NCI-H345 treated with DMSO at 0.1 percent for 48 hours (cell line): ENCODE measurements at regions not wholly inside any gene's neighbourhood (a gene's known extent, or its start where the extent isn't known, plus 50 kb on each side); places are given as distances from the start of the nearest gene placed in this dataset.

Experiments
- DNase-seq: peaks from one replicate; lab custom pipeline; 2025; ENCODE audit not compliant: unreplicated experiment; lab: John Stamatoyannopoulos, UW

GRCh38 chr3:80096909-80097308, 329.1 kb upstream of the ROBO1 start:
- DNase-seq = no peak

GRCh38 chr3:80094589-80094988, 326.8 kb upstream of the ROBO1 start:
- DNase-seq = no peak

DNA sequence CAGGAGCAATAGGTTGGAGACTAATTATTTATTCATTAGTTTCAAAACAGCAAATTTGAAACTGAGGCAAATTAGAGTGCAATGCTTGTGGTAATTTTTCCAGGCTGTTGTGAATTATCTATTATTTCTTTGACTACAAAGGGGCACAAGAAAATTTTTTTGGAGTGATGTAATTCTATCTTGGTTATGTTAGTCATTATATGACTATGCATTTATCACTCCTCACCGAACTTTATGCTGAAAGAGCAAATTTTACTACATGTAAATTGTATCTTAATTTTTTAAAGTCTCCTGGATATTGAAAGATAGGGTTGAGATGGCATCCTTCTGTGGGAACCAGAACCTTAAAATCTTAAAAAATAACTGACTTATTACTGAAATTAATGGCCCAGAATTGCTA, 320.0 kb upstream of the ROBO1 start:
- DNase-seq = no peak

GRCh38 chr3:80086426-80086825, 318.6 kb upstream of the ROBO1 start:
- no peak for DNase-seq

GRCh38 chr3:80079886-80080285, 312.1 kb upstream of the ROBO1 start:
- no peak for DNase-seq

GRCh38 chr3:80068459-80068858, 300.7 kb upstream of the ROBO1 start:
- DNase-seq = no peak

- no peak for DNase-seq
Observed at GRCh38 chr3:80063535-80063934, 295.7 kb upstream of the ROBO1 start.

DNA sequence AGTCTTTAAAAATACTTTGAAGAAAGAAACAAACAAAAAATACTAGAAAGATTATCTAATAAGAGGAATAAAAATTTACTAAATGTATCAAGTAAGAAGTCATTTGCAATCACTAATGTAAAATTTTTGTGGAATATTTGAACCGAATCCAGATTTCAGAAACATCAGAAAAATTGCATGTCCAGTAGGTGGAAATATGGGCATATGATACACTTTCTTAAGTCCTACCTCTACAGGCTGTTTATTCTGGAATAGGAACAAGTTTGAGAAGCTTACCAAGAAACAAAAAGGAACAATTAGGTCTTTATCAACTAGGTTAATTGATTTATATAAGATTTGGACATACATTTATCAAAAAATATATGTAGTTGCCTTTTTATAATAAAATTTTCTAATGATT, 292.9 kb upstream of the ROBO1 start:
- DNase-seq = no peak

DNA sequence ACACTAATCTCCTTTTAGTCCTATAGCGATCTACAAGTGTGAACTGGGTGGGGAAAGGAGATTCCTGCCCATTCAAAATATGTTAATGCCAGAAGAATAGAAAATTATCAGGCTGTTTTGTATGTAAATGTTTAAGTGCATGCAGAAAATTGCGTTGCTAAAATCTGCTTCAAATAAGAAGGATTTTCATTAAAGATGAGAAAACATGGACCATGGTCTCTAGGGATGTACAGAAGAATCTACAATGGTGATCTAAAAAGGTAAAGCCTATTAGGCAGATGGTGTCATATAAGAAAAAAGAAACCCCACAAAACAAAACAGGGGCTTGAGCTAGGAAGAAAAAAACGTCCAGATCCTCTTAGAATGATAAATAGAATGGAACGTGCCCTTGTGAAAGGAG, 287.5 kb upstream of the ROBO1 start:
- DNase-seq = no peak

DNA sequence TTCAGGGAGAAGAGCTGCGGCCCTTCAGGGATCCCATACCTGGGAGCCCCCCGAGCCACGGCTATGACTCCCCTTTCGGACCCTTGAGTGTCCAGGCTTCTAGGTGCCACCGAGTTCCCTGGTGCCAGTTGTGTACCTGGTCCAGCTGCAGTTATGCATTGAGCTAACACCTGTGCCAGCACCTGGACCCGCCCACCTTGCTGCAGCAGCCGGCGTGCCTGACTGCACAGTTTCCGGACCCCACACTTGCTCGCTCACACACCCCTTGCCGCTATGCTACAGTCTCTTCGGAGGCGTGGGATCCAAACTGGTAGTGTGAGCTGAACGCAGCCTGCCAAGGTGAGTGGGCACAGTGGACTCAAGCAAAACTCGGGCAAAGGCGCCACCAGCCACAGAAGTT, 284.5 kb upstream of the ROBO1 start:
- DNase-seq = no peak

GRCh38 chr3:80051602-80051962, 283.8 kb upstream of the ROBO1 start:
- no peak for DNase-seq

DNA sequence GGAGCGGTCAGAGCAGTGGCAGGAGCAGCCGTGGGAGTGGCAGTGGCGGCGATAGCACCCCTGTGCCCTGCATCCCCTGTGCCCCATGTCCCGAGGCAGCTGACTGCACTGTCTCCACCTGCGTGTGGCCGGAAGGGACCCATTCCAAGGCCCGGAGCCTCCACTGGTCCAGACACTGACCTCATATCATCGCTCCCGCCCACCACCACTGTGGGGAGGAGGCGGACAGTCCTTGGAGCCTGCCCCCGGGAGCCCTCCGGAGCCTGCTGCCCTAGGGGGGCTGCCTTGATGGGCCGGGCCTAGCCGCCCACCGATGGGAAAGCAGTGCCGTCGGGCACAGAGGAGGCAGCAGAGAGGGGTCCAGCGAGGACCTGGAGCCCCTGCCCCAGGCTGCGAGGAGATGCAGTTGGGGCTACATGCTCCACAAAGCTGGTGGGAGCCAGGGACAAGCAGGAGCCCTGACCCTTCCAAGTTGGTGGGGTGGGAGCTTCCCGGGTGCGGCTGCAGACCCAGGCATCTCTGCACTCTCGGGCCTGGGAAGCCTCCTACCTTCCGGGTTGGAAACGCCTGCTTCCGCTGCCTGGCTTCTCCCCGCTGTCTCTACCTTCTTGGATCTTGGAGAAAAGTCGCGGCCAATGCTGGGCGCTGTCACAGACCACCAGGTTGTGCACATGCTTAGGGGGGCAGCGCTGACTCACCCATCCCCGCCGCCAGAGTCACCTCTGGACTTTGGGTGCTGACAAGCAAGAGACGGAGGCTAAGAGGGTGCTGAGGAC, 283.2 kb upstream of the ROBO1 start:
- no peak for DNase-seq

GRCh38 chr3:80043226-80043625, 275.4 kb upstream of the ROBO1 start:
- DNase-seq = no peak

DNA sequence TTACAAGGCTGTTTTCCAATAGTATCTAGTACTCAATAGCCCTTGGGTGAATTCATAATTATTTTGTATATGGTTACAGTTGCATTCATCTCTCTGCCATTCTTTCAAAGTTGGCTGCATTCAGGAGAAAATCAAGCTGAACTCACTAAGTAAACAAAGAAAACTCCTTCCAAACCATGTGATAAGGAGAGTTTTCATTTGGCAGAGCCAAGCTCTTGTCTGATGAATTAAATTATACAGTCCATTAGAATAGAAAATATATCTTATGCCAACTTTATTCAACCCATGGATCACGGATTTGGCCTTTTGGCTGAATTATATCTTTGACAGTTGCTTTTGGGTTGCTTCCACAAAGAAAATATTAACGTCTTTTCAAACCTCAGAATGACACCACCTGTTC, 272.3 kb upstream of the ROBO1 start:
- no peak for DNase-seq

GRCh38 chr3:80036176-80036575, 268.4 kb upstream of the ROBO1 start:
- DNase-seq = no peak

DNA sequence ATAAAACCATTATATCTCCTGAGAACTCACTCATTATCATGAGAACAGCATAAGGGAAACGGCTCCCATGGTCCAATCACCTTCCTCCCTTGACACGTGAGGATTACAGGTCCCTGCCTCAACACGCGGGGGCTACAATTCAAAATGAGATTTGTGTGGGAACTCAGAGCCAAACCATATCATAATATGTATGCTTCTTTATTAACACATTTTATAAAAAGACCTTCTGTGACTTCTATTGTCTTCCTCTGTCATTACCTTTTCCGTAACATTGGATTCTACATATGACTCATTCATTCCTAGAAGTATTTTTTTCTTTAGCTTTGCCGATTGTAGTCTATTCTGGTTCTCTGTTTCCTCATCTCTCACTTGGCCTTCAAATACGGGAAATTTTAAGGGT, 267.2 kb upstream of the ROBO1 start:
- no peak for DNase-seq

DNA sequence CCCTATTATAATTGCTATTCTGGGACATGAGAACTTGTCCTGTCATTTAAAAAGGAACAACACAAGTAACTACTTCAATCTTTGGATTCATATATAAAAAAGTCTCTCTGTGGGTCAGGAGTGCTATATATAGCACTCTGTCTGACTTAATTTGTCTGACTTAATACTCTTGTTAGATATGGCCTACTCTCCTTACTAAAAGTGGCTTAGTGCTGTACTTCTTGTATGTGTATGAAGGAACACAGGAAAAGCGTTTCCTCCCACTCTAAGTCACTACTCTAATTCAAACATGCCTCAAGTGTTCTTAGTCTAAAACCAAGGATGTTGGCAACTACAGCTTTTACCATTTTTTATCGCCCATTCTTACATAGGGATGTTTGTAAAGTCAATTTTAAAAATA, 255.2 kb upstream of the ROBO1 start:
- no peak for DNase-seq

DNA sequence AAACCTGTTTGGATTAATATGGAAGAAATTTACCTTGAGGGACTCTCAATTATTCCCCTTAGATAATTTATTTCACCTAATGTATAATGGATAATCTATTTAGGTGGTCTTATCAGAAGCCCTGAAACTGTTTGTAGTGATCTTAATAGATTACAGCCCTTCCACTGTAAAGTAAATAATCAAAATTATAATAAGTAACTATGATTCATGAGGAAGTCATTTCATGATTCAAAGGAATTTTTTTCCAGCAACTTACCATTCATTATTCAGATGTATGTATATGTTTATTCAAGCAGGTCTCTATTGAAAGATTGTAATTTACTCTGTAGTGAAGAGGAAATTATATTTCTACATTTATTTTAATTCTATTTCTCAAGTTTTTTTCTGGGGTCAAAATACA, 250.6 kb upstream of the ROBO1 start:
- DNase-seq = no peak

- no peak for DNase-seq
Observed at GRCh38 chr3:80017369-80017768, 249.6 kb upstream of the ROBO1 start.

- DNase-seq = no peak
Observed at GRCh38 chr3:80014576-80014975, 246.8 kb upstream of the ROBO1 start.

- DNase-seq = no peak
Observed at GRCh38 chr3:80010021-80010571, 242.3 kb upstream of the ROBO1 start.

DNA sequence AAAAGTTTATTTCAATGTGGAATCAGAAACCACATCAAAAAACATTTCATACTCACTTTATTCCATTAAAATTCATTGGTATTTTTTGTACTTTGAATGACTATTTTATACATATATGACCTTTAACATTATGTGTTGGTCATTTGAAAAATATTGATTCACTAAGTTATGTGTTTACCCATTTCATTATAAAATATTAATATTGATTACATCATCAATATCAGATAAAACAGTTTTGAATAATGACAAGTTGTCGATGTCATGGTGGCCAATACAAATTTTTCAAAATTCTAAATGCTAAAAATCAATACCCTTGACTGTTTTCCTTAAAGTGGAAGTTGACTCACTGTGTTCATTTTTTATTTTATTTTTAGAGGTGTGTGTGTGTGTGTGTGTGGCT, 239.7 kb upstream of the ROBO1 start:
- DNase-seq = no peak

DNA sequence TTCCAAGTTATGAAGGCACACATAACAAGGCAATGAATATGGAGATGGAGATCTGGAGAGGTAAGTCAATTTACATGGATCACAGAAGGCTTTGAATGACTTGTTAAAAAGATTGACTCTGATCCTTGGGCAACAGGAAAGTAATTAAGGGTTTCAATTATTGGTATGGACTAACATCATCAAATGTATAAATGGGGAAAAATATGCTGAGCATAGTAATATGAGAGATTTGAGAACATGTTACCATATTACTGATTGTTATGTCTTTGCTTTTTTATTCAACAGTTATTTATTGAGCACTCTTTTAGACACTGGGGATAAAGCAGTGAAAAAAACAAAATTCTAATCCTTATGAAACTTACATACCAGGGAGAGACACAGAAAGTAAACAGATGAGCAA, 238.5 kb upstream of the ROBO1 start:
- no peak for DNase-seq
